DND-41 (cell line): ENCODE measurements at regions not wholly inside any gene's neighbourhood (a gene's known extent, or its start where the extent isn't known, plus 50 kb on each side); places are given as distances from the start of the nearest gene placed in this dataset.

Source experiments
- EZH2 ChIP-seq: IDR thresholded peaks from 3 replicates; pipeline ENCODE4 v1.6.1; 2012; ENCODE audit warnings: borderline replicate concordance, low read depth, mild to moderate bottlenecking, moderate library complexity, low read length, inconsistent platforms; ENCODE audit not compliant: severe bottlenecking
- TF ChIP-seq, protein P1 (sequence below): IDR thresholded peaks from 2 replicates; pipeline ENCODE4 v1.5.1; 2012; ENCODE audit warnings: borderline replicate concordance, low read length, moderate library complexity, mild to moderate bottlenecking; ENCODE audit not compliant: poor library complexity, severe bottlenecking; ENCODE audit errors: extremely low read depth

DNA sequence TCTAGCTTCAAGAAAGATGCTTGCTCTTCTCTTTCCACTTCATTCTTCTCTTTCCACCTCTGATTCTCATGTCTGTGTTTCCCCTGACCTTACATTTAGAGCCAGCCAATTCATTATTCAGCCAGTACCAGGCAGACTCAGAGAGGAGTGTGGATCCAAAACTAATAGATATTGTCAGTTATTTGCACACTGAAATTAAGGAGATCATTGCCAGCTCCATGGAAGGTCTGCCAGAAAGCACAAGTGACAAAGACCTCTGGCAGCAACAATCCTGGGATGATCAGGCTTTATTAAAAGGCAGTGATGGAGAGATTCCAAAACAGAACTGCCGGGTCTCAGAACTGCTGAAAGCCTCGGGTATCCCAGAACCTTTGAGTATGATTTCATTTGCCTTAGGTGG is 749.4 kb downstream of the XPNPEP1 start:
- TF ChIP-seq, protein P1, sequence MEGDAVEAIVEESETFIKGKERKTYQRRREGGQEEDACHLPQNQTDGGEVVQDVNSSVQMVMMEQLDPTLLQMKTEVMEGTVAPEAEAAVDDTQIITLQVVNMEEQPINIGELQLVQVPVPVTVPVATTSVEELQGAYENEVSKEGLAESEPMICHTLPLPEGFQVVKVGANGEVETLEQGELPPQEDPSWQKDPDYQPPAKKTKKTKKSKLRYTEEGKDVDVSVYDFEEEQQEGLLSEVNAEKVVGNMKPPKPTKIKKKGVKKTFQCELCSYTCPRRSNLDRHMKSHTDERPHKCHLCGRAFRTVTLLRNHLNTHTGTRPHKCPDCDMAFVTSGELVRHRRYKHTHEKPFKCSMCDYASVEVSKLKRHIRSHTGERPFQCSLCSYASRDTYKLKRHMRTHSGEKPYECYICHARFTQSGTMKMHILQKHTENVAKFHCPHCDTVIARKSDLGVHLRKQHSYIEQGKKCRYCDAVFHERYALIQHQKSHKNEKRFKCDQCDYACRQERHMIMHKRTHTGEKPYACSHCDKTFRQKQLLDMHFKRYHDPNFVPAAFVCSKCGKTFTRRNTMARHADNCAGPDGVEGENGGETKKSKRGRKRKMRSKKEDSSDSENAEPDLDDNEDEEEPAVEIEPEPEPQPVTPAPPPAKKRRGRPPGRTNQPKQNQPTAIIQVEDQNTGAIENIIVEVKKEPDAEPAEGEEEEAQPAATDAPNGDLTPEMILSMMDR: no peak
- no peak for TF ChIP-seq EZH2
